HepG2 (cell line): ENCODE measurements at regions not wholly inside any gene's neighbourhood (a gene's known extent, or its start where the extent isn't known, plus 50 kb on each side); places are given as distances from the start of the nearest gene placed in this dataset.

Source experiments
- ATF7 ChIP-seq, 2 experiments: fragments of 450-650 bp in 1 of 2; sonication (generic) in 1 of 2; formaldehyde crosslinking in 1 of 2; IDR thresholded peaks; 2 replicates each; pipeline versions ENCODE4 v1.4.0 to v1.6.1; 2016 to 2020; ENCODE audit warnings: antibody characterized with exemption in 1 of 2, mild to moderate bottlenecking in 1 of 2, missing genetic modification reagents in 1 of 2
- HOMEZ ChIP-seq: IDR thresholded peaks from 2 replicates; pipeline ENCODE4 v1.6.1; 2016; ENCODE audit warnings: low read depth
- TF ChIP-seq, protein P1 (sequence below): sonication (generic); formaldehyde crosslinking; IDR thresholded peaks from 2 replicates; pipeline ENCODE4 v1.5.0; 2020; ENCODE audit warnings: mild to moderate bottlenecking, missing genetic modification reagents, moderate library complexity

DNA sequence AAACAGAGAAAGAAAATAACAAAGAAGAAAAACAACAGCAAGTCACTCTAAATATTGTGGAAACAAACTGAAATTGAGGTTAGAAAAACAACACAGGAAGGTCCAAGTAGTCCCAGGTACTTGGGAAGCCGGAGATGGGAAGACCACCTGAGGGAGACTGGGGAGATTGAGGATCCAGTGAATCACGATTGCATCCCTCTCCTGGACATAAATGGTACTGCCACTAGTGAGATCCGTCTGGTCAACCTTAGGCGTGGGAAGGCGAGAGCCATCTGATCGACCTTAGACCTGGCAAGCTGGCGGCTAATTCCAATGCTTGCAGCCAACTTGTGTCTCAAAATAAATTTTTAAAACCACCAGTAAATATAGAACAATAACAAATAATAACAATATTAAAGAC, 81.9 kb downstream of the ZNF726 start:
- TF ChIP-seq, protein P1, sequence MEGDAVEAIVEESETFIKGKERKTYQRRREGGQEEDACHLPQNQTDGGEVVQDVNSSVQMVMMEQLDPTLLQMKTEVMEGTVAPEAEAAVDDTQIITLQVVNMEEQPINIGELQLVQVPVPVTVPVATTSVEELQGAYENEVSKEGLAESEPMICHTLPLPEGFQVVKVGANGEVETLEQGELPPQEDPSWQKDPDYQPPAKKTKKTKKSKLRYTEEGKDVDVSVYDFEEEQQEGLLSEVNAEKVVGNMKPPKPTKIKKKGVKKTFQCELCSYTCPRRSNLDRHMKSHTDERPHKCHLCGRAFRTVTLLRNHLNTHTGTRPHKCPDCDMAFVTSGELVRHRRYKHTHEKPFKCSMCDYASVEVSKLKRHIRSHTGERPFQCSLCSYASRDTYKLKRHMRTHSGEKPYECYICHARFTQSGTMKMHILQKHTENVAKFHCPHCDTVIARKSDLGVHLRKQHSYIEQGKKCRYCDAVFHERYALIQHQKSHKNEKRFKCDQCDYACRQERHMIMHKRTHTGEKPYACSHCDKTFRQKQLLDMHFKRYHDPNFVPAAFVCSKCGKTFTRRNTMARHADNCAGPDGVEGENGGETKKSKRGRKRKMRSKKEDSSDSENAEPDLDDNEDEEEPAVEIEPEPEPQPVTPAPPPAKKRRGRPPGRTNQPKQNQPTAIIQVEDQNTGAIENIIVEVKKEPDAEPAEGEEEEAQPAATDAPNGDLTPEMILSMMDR = 0 out of 2 replicates have a peak, but pooled peaks have one; percentile 9
- TF ChIP-seq ATF7 (IDR thresholded peaks at IDR 0.05) = no peak
- TF ChIP-seq ATF7 (CRISPR knock-in tag; IDR thresholded peaks at IDR 0.05) = no peak
- TF ChIP-seq HOMEZ (CRISPR knock-in tag) = no peak
